H1 (cell line): ENCODE measurements at regions not wholly inside any gene's neighbourhood (a gene's known extent, or its start where the extent isn't known, plus 50 kb on each side); places are given as distances from the start of the nearest gene placed in this dataset.

ENCODE experiments used
- BCL11A ChIP-seq, 2 experiments: IDR thresholded peaks; one replicate each; pipeline ENCODE4 v1.6.1; 2011; ENCODE audit warnings: low read depth in 2 of 2, low read length in 2 of 2, mild to moderate bottlenecking in 2 of 2
- CBX8 ChIP-seq: fragments of 300-800, 300-1000 bp; sonication (generic); IDR thresholded peaks from 2 replicates; pipeline ENCODE4 v1.7.1; 2016; ENCODE audit warnings: low read depth, low read length, borderline replicate concordance
- CHD1 ChIP-seq: IDR thresholded peaks from 2 replicates; pipeline ENCODE4 v1.6.1; 2012; ENCODE audit warnings: low read depth, low read length, improper control_type of control experiment
- CHD2 ChIP-seq: IDR thresholded peaks from 2 replicates; pipeline ENCODE4 v1.6.1; 2012; ENCODE audit warnings: low read length, improper control_type of control experiment
- FOSL1 ChIP-seq: IDR thresholded peaks from 2 replicates; pipeline ENCODE4 v1.6.1; 2011; ENCODE audit warnings: mild to moderate bottlenecking, low read depth, low read length, moderate library complexity; ENCODE audit not compliant: insufficient read depth
- NRF1 ChIP-seq: IDR thresholded peaks from 2 replicates; pipeline ENCODE4 v1.6.1; 2011; ENCODE audit warnings: mild to moderate bottlenecking, low read depth, low read length, improper control_type of control experiment
- PHF8 ChIP-seq: fragments of 200-600 bp; sonication (generic); conservative IDR thresholded peaks from 2 replicates; pipeline ENCODE4 v1.7.1; 2012; ENCODE audit warnings: low read depth, mild to moderate bottlenecking, inconsistent platforms, low read length, moderate library complexity
- RAD21 ChIP-seq, 2 experiments: IDR thresholded peaks in 1 of 2; conservative IDR thresholded peaks in 1 of 2; 2 replicates each; pipeline ENCODE4 v1.6.1; 2011; ENCODE audit warnings: low read depth in 2 of 2, low read length in 2 of 2, improper control_type of control experiment in 1 of 2, inconsistent platforms in 1 of 2, mild to moderate bottlenecking in 1 of 2, moderate library complexity in 1 of 2
- RNF2 ChIP-seq: fragments of 200-900, 300-1000 bp; sonication (generic); IDR thresholded peaks from 2 replicates; pipeline ENCODE4 v1.7.1; 2016; ENCODE audit warnings: borderline replicate concordance, low read depth, mild to moderate bottlenecking, antibody characterized with exemption, low read length; ENCODE audit not compliant: poor library complexity, severe bottlenecking; ENCODE audit errors: missing control alignments
- SP2 ChIP-seq: IDR thresholded peaks from 2 replicates; pipeline ENCODE4 v1.6.1; 2012; ENCODE audit warnings: mild to moderate bottlenecking, low read length, inconsistent platforms
- ZNF274 ChIP-seq: IDR thresholded peaks from 2 replicates; pipeline ENCODE4 v1.7.0; 2012; ENCODE audit warnings: low read length, borderline replicate concordance; ENCODE audit errors: extremely low read depth
- TF ChIP-seq, protein P1 (sequence below): IDR thresholded peaks from 2 replicates; pipeline ENCODE4 v1.6.1; 2011; ENCODE audit warnings: low read length, improper control_type of control experiment
- TF ChIP-seq, protein P2 (sequence below): IDR thresholded peaks from 2 replicates; pipeline ENCODE4 v1.6.1; 2012; ENCODE audit warnings: low read length, inconsistent platforms
- TF ChIP-seq, protein P3 (sequence below), 3 experiments: IDR thresholded peaks; 1 replicate in 2 of 3; 2 replicates in 1 of 3; pipeline versions ENCODE4 v1.5.1 to v1.6.1; 2011; ENCODE audit warnings: low read length in 3 of 3, mild to moderate bottlenecking in 3 of 3, inconsistent platforms in 2 of 3, low read depth in 1 of 3, moderate library complexity in 1 of 3; ENCODE audit not compliant: insufficient read depth in 1 of 3; ENCODE audit errors: control extremely low read depth in 1 of 3

DNA sequence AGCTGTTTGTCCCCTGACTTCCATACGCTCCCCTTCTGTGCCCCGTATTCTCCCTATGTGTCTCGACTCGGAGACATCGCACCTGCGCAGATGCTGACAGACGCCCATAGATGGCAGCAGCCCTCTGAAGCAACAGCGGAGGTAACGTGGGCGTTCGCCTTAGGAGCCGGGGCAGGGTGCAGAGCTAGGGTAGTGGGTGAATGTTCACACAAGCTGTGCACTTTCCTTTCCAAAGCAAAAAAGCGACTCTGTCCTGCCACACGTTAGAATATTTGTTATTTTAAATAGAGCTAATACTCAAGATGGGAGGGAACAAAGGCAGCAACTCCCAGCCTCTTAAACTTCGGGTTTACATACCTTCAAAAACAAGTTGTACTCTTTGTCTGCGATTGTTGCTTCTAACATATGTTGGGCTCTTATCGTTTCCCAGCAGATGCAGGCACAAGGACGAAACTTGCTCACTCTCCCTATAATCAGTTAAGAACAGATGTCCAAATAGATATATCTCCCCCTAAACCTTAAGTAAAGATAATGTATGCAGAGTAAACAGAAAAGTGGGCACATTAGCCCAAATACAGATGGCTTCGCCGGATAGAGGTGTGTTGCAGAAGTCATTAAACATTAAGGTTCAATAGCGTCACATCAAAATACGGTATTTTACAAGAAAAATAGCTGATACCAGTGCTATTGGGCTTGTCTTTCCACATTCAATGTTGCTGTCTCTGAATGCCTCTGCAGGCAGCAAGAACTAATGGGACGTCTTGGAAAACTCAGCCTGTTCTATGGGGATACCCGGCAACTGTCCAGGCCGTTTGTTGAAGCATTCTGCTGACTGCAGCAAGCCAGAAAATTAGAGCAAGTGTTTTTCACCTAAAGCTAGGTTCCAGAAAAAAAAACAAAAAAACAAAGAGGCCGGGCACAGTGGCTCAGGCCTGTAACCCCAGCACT is 340.3 kb upstream of the PRKCQ start (continued):
- no peak for TF ChIP-seq RNF2
- TF ChIP-seq, protein P1, sequence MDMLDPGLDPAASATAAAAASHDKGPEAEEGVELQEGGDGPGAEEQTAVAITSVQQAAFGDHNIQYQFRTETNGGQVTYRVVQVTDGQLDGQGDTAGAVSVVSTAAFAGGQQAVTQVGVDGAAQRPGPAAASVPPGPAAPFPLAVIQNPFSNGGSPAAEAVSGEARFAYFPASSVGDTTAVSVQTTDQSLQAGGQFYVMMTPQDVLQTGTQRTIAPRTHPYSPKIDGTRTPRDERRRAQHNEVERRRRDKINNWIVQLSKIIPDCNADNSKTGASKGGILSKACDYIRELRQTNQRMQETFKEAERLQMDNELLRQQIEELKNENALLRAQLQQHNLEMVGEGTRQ = no peak
- peak; percentile 90 to 93 for TF ChIP-seq RAD21 (IDR thresholded peaks at IDR 0.05 in 1 of 2, conservative IDR thresholded peaks at IDR 0.05 in 1 of 2; ENCODE audit: low read depth in 2 of 2, low read length in 2 of 2)
- no peak for TF ChIP-seq CBX8
- TF ChIP-seq, protein P2, sequence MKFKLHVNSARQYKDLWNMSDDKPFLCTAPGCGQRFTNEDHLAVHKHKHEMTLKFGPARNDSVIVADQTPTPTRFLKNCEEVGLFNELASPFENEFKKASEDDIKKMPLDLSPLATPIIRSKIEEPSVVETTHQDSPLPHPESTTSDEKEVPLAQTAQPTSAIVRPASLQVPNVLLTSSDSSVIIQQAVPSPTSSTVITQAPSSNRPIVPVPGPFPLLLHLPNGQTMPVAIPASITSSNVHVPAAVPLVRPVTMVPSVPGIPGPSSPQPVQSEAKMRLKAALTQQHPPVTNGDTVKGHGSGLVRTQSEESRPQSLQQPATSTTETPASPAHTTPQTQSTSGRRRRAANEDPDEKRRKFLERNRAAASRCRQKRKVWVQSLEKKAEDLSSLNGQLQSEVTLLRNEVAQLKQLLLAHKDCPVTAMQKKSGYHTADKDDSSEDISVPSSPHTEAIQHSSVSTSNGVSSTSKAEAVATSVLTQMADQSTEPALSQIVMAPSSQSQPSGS = no peak
- TF ChIP-seq, protein P3, sequence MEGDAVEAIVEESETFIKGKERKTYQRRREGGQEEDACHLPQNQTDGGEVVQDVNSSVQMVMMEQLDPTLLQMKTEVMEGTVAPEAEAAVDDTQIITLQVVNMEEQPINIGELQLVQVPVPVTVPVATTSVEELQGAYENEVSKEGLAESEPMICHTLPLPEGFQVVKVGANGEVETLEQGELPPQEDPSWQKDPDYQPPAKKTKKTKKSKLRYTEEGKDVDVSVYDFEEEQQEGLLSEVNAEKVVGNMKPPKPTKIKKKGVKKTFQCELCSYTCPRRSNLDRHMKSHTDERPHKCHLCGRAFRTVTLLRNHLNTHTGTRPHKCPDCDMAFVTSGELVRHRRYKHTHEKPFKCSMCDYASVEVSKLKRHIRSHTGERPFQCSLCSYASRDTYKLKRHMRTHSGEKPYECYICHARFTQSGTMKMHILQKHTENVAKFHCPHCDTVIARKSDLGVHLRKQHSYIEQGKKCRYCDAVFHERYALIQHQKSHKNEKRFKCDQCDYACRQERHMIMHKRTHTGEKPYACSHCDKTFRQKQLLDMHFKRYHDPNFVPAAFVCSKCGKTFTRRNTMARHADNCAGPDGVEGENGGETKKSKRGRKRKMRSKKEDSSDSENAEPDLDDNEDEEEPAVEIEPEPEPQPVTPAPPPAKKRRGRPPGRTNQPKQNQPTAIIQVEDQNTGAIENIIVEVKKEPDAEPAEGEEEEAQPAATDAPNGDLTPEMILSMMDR (IDR thresholded peaks at IDR 0.05; ENCODE audit: control extremely low read depth in 1 of 3, insufficient read depth in 1 of 3, low read depth in 1 of 3, low read length in 3 of 3) = peak; percentile 82 to 98 (median 92)
- no peak for TF ChIP-seq FOSL1
- no peak for TF ChIP-seq SP2
- no peak for TF ChIP-seq BCL11A (IDR thresholded peaks at IDR 0.05; ENCODE audit: low read depth in 2 of 2, low read length in 2 of 2)
- no peak for TF ChIP-seq ZNF274
- TF ChIP-seq CHD2 = no peak
- no peak for TF ChIP-seq CHD1
- TF ChIP-seq PHF8 = no peak
- peak; percentile 9; the same call in 1 of the 2 replicates for TF ChIP-seq NRF1
- TF ChIP-seq, all 59 proteins: peak for 7
